ENCODE measurements at regions not wholly inside any gene's neighbourhood (a gene's known extent, or its start where the extent isn't known, plus 50 kb on each side); places are given as distances from the start of the nearest gene placed in this dataset.

GRCh38 chr1:221944247-221944870 lies 202.5 kb upstream of the DUSP10 start:
- Histone ChIP-seq H3K27ac (ENCODE audit: low read depth, low read length) (no peak overlapping the region), H4K91ac (replicated peaks; ENCODE audit: insufficient read length, low read length) (no peak overlapping the region), H2AK5ac (ENCODE audit: low read depth, low read length) (no peak overlapping the region), H3K79me2 (ENCODE audit: control insufficient read depth in 1 of 2, insufficient read depth in 2 of 2, low read length in 2 of 2) (no peaks in the 10 kb centered on the region), H2BK12ac (ENCODE audit: low read depth, low read length) (no peak overlapping the region), H2BK20ac (ENCODE audit: low read length) (no peak overlapping the region), H3K56ac (replicated peaks; ENCODE audit: insufficient read length, low read depth, low read length) (no peak overlapping the region), H2BK5ac (ENCODE audit: low read depth, low read length) (no peak overlapping the region), H3K14ac (ENCODE audit: insufficient read length) (no peak overlapping the region), H3K9ac (replicated peaks in 1 of 4; ENCODE audit: extremely low read depth in 1 of 4, low read depth in 3 of 4, low read length in 3 of 4) (no peak overlapping the region), H3K23me2 (ENCODE audit: low read depth, low read length) (no peaks in the 10 kb centered on the region; the same call in 1 of the 2 replicates), H2BK120ac (replicated peaks; ENCODE audit: low read depth, low read length) (no peak overlapping the region), H4K5ac (ENCODE audit: insufficient read length, low read depth, low read length) (no peak overlapping the region), H3K4me1 (replicated peaks in 1 of 4; ENCODE audit: control insufficient read depth in 3 of 4, insufficient read depth in 4 of 4, low read length in 3 of 4) (no peaks in the 10 kb centered on the region), H4K20me1 (replicated peaks in 1 of 2; ENCODE audit: control insufficient read depth in 1 of 2, insufficient read depth in 2 of 2, low read length in 2 of 2) (no peaks in the 10 kb centered on the region), H3K79me1 (ENCODE audit: low read depth, low read length) (no peaks in the 10 kb centered on the region), H2AFZ (ENCODE audit: low read length) (no peak overlapping the region), H3K9me3 (ENCODE audit: insufficient read depth in 2 of 2, low read depth in 1 of 2, low read length in 1 of 2) (0 out of 4 replicates have a peak, but pooled peaks cover 0 to 3% of the 10 kb centered on the region in 2 experiments), H3K23ac (ENCODE audit: insufficient read length) (no peak overlapping the region), H3K27me3 (replicated peaks in 1 of 4; ENCODE audit: control insufficient read depth in 3 of 4, extremely low read depth in 1 of 4, insufficient read depth in 3 of 4, low read length in 3 of 4) (no peaks in the 10 kb centered on the region), H3K36me3 (ENCODE audit: control insufficient read depth in 2 of 4, insufficient read depth in 4 of 4, low read length in 3 of 4) (no peaks in the 10 kb centered on the region), H4K8ac (ENCODE audit: extremely low read depth, insufficient read depth, low read length) (no peak overlapping the region), H3K4me3 (ENCODE audit: extremely low read depth in 1 of 4, insufficient read depth in 2 of 4, low read depth in 3 of 4, low read length in 4 of 4) (no peak overlapping the region), H2BK15ac (ENCODE audit: low read length) (no peak overlapping the region), H3K4me2 (ENCODE audit: insufficient read depth in 1 of 2, low read depth in 2 of 2, low read length in 2 of 2) (no peak overlapping the region), H3K18ac (ENCODE audit: extremely low read depth, low read length) (no peak overlapping the region), H3K4ac (replicated peaks; ENCODE audit: insufficient read length, low read depth, low read length) (no peak overlapping the region)
- FAIRE-seq (no peak), DNase-seq (ENCODE audit: low read depth in 1 of 2, low spot score in 2 of 2) (no peak)
- WGBS, 2 experiments (ENCODE audit: extremely low coverage in 1 of 2, insufficient coverage in 1 of 2, insufficient read length in 1 of 2, insufficient replicate concordance in 2 of 2, low coverage in 1 of 2, low lambda C conversion rate in 2 of 2, missing lambda C conversion rate in 1 of 2), result 94% methylated on average over 3 of the region's 3 CpGs; no CpG with 5 or more reads in 1 of the 2 experiments
- ChIA-PET CTCF (ENCODE audit: partially characterized antibody) (interaction anchor here (0.9 to 1.5 kb wide), 2 partner anchors 47 to 511 kb away, joined by 3 read pairs; no protein-coding TSS in a partner anchor), POLR2A (ENCODE audit: partially characterized antibody) (no interaction called here)
- TF ChIP-seq JUN (IDR thresholded peaks at IDR 0.05; ENCODE audit: low read depth, low read length) (no peak), KDM4A (IDR thresholded peaks at IDR 0.05; ENCODE audit: low read depth, low read length, severe bottlenecking) (no peak), ASH2L (IDR thresholded peaks at IDR 0.05; ENCODE audit: low read length) (no peak), FOSL1 (IDR thresholded peaks at IDR 0.05; ENCODE audit: insufficient read depth, low read depth, low read length) (no peak), EP300 (IDR thresholded peaks at IDR 0.05; ENCODE audit: borderline replicate concordance in 1 of 2, low read depth in 2 of 2, low read length in 2 of 2) (no peak), JUND (IDR thresholded peaks at IDR 0.05; ENCODE audit: low read length) (no peak)

Data from H1 (cell line).